K562 (cell line): ENCODE measurements at regions not wholly inside any gene's neighbourhood (a gene's known extent, or its start where the extent isn't known, plus 50 kb on each side); places are given as distances from the start of the nearest gene placed in this dataset.

ENCODE experiments used
- ARNT ChIP-seq, 2 experiments: fragments of 450-650 bp; IDR thresholded peaks; 2 replicates each; pipeline ENCODE4 v1.6.1; 2016; ENCODE audit warnings: mild to moderate bottlenecking in 1 of 2
- BCLAF1 ChIP-seq, 2 experiments: fragments of 450-650 bp in 1 of 2; IDR thresholded peaks; 2 replicates each; pipeline ENCODE4 v1.6.1; 2011 to 2017; ENCODE audit warnings: low read depth in 2 of 2, antibody characterized with exemption in 1 of 2, borderline replicate concordance in 1 of 2, low read length in 1 of 2, mild to moderate bottlenecking in 1 of 2, mixed read lengths in 1 of 2; ENCODE audit not compliant: control insufficient read depth in 1 of 2
- BRF2 ChIP-seq: IDR thresholded peaks from 3 replicates; pipeline ENCODE4 v1.6.1; 2011; ENCODE audit warnings: borderline replicate concordance, mild to moderate bottlenecking; ENCODE audit not compliant: insufficient read length, insufficient read depth
- FOSL1 ChIP-seq: fragments of 200-800 bp; sonication (Bioruptor generic); conservative IDR thresholded peaks from 2 replicates; pipeline ENCODE4 v1.6.1; 2016; ENCODE audit warnings: missing genetic modification characterization, missing compliant biosample characterization
- GABPB1 ChIP-seq: sonication (generic); formaldehyde crosslinking; IDR thresholded peaks from 2 replicates; pipeline ENCODE4 v1.8.0; 2022; ENCODE audit warnings: mild to moderate bottlenecking, missing genetic modification reagents
- GTF2F1 ChIP-seq: IDR thresholded peaks from 2 replicates; pipeline ENCODE4 v1.6.1; 2011; ENCODE audit warnings: low read depth, low read length, improper control_type of control experiment
- HDGF ChIP-seq: fragments of 450-650 bp; IDR thresholded peaks from 2 replicates; pipeline ENCODE4 v1.6.1; 2016
- MCM7 ChIP-seq, 2 experiments: fragments of 450-650 bp; IDR thresholded peaks; 2 replicates each; pipeline ENCODE4 v1.6.1; 2016 to 2018
- RAD21 ChIP-seq, 2 experiments: fragments of 250-450 bp in 1 of 2; fragments of 450-650 bp in 1 of 2; sonication (Bioruptor Pico) in 1 of 2; formaldehyde crosslinking in 1 of 2; IDR thresholded peaks in 1 of 2; conservative IDR thresholded peaks in 1 of 2; 2 replicates each; pipeline versions ENCODE4 v1.4.0 to v1.8.0; 2020 to 2022; ENCODE audit warnings: mild to moderate bottlenecking in 2 of 2, moderate library complexity in 1 of 2
- RB1 ChIP-seq: fragments of 450-650 bp; IDR thresholded peaks from 2 replicates; pipeline ENCODE4 v1.6.1; 2017; ENCODE audit warnings: low read depth, mild to moderate bottlenecking
- SREBF1 ChIP-seq: fragments of 150-350 bp; IDR thresholded peaks from 2 replicates; pipeline ENCODE4 v1.6.1; 2014; ENCODE audit warnings: antibody characterized with exemption, low read depth, low read length, borderline replicate concordance
- ZNF217 ChIP-seq: sonication (generic); formaldehyde crosslinking; IDR thresholded peaks from 2 replicates; pipeline ENCODE4 v1.8.0; 2022; ENCODE audit warnings: mild to moderate bottlenecking, missing genetic modification reagents
- ZNF766 ChIP-seq: fragments of 200-800 bp; sonication (Bioruptor generic); conservative IDR thresholded peaks from 2 replicates; pipeline ENCODE4 v1.6.1; 2016; ENCODE audit warnings: missing genetic modification characterization, missing compliant biosample characterization
- TF ChIP-seq, protein P1 (sequence below): fragments of 250-450 bp; sonication (Bioruptor Pico); IDR thresholded peaks from 2 replicates; pipeline ENCODE4 v1.4.0; 2020
- TF ChIP-seq, protein P2 (sequence below): IDR thresholded peaks from 2 replicates; pipeline ENCODE4 v1.6.1; 2012; ENCODE audit warnings: low read depth, low read length, improper control_type of control experiment, borderline replicate concordance

- TF ChIP-seq BCLAF1 (IDR thresholded peaks at IDR 0.05; ENCODE audit: borderline replicate concordance in 1 of 2, control insufficient read depth in 1 of 2, low read depth in 2 of 2, low read length in 1 of 2) (no peak), GABPB1 (CRISPR knock-in tag) (0 out of 2 replicates have a peak, but pooled peaks have one; percentile 24), GTF2F1 (no peak), SREBF1 (no peak), HDGF (no peak), FOSL1 (tag) (0 out of 2 replicates have a peak, but pooled peaks have one; percentile 13), ZNF217 (CRISPR knock-in tag) (no peak), ARNT (IDR thresholded peaks at IDR 0.05) (peak in 1 of 2 experiments; percentile 40; a peak in 1 of 4 replicates), BRF2 (no peak), RB1 (no peak), ZNF766 (CRISPR knock-in tag) (peak; percentile 51; the same call in 1 of the 2 replicates), MCM7 (IDR thresholded peaks at IDR 0.05) (no peak), RAD21 (CRISPR knock-in tag; conservative IDR thresholded peaks at IDR 0.05 in 1 of 2, IDR thresholded peaks at IDR 0.05 in 1 of 2) (peak; percentile 83 to 95)
- TF ChIP-seq, protein P1, sequence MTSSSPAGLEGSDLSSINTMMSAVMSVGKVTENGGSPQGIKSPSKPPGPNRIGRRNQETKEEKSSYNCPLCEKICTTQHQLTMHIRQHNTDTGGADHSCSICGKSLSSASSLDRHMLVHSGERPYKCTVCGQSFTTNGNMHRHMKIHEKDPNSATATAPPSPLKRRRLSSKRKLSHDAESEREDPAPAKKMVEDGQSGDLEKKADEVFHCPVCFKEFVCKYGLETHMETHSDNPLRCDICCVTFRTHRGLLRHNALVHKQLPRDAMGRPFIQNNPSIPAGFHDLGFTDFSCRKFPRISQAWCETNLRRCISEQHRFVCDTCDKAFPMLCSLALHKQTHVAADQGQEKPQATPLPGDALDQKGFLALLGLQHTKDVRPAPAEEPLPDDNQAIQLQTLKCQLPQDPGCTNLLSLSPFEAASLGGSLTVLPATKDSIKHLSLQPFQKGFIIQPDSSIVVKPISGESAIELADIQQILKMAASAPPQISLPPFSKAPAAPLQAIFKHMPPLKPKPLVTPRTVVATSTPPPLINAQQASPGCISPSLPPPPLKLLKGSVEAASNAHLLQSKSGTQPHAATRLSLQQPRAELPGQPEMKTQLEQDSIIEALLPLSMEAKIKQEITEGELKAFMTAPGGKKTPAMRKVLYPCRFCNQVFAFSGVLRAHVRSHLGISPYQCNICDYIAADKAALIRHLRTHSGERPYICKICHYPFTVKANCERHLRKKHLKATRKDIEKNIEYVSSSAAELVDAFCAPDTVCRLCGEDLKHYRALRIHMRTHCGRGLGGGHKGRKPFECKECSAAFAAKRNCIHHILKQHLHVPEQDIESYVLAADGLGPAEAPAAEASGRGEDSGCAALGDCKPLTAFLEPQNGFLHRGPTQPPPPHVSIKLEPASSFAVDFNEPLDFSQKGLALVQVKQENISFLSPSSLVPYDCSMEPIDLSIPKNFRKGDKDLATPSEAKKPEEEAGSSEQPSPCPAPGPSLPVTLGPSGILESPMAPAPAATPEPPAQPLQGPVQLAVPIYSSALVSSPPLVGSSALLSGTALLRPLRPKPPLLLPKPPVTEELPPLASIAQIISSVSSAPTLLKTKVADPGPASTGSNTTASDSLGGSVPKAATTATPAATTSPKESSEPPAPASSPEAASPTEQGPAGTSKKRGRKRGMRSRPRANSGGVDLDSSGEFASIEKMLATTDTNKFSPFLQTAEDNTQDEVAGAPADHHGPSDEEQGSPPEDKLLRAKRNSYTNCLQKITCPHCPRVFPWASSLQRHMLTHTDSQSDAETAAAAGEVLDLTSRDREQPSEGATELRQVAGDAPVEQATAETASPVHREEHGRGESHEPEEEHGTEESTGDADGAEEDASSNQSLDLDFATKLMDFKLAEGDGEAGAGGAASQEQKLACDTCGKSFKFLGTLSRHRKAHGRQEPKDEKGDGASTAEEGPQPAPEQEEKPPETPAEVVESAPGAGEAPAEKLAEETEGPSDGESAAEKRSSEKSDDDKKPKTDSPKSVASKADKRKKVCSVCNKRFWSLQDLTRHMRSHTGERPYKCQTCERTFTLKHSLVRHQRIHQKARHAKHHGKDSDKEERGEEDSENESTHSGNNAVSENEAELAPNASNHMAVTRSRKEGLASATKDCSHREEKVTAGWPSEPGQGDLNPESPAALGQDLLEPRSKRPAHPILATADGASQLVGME (CRISPR knock-in tag): no peak
- TF ChIP-seq, protein P2, sequence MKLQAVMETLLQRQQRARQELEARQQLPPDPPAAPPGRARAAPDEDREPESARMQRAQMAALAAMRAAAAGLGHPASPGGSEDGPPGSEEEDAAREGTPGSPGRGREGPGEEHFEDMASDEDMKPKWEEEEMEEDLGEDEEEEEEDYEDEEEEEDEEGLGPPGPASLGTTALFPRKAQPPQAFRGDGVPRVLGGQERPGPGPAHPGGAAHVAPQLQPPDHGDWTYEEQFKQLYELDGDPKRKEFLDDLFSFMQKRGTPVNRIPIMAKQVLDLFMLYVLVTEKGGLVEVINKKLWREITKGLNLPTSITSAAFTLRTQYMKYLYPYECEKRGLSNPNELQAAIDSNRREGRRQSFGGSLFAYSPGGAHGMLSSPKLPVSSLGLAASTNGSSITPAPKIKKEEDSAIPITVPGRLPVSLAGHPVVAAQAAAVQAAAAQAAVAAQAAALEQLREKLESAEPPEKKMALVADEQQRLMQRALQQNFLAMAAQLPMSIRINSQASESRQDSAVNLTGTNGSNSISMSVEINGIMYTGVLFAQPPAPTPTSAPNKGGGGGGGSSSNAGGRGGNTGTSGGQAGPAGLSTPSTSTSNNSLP: no peak
Observed at GRCh38 chr2:105576440-105577241, 168.1 kb upstream of the NCK2 start (continued).
